ENCODE measurements at regions not wholly inside any gene's neighbourhood (a gene's known extent, or its start where the extent isn't known, plus 50 kb on each side); places are given as distances from the start of the nearest gene placed in this dataset.

DNA sequence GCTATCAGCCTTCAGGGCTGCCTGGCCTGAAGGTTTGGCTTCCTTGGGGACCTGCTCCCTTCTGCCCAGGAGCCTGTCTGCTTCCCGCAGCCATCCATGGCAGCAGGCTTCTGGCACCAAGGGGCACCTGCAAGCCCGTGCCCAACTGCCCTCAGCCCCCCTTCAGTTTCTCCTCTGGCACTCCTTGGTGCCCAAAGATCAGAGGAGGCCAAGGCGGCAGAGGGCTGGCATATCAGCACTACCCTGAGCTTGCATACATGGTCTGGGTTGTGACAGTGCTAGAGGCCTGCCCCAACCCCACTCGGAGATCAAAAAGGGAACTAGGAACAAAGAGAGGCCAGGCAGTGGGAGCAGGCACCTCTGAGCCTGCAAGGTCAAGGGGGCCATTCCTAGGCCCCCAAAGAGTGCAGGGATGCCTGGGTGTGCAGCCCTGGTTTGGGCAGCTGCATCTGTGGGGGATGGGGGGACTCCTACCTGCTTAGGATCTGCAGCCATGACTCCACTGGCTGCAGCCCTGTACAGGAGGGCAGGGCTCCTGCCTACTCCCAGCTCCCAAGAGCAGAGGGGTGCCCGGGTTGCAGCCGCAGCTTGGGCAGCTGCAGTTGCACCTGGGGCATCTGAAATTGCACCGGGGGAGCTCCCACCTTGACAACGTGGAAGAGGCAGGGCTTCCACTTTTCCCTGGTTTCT lies 76.2 kb upstream of the TP63 start:
- intact Hi-C loops (cut with micrococcal nuclease): no loop called here

- intact Hi-C loops (cut with micrococcal nuclease): no loop called here
Observed at GRCh38 chr3:189555558-189555881, 75.7 kb upstream of the TP63 start.

- intact Hi-C loops (cut with micrococcal nuclease): no loop called here
Observed at GRCh38 chr3:189557824-189558223, 73.4 kb upstream of the TP63 start.

GRCh38 chr3:189561256-189561655 lies 69.9 kb upstream of the TP63 start:
- intact Hi-C loops (cut with micrococcal nuclease): loop anchor here (5.0 to 10.0 kb wide), 2 partner anchors 54 to 954 kb away; partner anchors contain the start of gene IL1RAP

DNA sequence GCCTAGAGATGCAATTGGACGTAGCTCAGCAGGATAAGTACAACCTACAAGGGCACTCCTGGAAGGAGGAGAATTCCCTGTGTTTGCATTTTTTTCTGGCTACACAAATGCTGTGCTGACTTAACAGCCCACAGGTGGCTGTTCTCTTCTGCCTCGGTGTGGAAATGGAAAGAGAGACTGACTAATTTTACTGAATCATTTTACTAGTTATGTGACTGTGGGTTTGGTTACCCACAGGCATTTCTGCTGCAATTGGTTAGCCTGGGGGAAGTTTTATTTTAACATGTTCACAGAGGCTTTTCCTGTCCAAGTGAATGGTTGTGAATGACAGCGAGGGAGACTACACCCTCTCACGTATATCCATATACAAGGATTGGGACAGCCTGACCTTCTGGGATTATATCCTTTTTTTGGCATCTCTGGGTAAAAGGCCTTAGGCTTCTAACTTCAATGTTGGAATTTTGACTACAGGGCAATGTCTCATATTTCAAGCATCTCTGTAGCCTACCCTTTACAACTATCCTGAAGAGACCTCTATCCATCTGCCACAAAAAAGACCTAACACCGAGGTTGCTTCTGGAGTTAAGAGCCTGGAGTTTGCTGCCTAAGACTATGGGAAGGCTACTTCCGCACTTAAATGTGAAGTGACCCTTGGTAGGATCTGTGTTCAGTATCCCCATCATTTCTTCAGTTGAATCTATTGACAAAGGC lies 67.2 kb upstream of the TP63 start:
- intact Hi-C loops (cut with micrococcal nuclease): loop anchor here (1.0 to 10.0 kb wide), 8 partner anchors 8 to 951 kb away; partner anchors contain the start of genes IL1RAP and TP63

DNA sequence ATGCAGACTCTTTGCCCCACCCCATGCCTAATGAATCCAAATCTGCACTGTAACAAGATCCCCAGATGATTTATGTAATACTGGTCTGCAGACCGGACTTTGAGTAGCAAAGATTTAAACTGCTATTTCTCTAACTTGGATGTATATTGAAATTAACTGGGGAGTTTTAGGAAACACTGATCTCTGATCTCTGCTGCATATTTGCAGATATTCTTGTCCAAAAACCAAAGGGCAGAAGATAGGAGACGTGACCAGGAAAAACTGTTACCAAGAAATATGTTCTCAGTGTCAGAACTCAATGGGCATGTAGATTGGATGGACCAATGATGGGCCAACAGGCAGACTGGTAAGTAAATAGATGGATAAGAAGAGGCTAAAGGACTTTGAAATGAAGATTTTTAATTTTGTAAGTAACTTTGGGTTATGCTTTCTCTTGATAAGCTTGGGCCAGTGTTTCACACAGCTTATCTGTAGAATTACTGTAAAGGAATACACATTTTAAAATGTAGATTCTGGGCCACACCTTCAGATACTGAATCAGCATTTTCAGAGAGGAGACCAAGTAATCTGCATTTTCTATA lies 64.5 kb upstream of the TP63 start:
- intact Hi-C loops (cut with micrococcal nuclease): loop anchor here (10.0 kb wide), 1 partner anchor 948 kb away; the partner anchor contains the start of gene IL1RAP

DNA sequence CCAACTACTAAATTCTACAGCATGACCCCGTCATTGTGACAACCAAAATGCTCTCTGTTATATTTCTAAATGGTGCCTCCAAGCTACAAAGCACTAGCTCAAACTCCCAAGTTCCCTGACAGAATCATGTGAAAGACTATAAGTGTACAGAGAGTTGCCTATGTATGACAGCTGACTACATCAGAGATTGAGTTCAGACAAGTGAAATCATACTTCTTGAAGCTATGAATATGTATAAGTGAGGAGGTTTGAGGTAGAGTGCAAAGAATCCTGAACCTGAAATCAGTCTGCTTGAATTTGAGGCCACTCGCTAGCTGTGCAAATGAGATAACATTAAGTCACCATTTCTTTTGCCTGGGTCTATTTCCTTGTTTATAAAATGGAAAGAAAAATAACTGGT lies 63.9 kb upstream of the TP63 start:
- intact Hi-C loops (cut with micrococcal nuclease): loop anchor here (10.0 kb wide), 1 partner anchor 947 kb away; the partner anchor contains the start of gene IL1RAP

DNA sequence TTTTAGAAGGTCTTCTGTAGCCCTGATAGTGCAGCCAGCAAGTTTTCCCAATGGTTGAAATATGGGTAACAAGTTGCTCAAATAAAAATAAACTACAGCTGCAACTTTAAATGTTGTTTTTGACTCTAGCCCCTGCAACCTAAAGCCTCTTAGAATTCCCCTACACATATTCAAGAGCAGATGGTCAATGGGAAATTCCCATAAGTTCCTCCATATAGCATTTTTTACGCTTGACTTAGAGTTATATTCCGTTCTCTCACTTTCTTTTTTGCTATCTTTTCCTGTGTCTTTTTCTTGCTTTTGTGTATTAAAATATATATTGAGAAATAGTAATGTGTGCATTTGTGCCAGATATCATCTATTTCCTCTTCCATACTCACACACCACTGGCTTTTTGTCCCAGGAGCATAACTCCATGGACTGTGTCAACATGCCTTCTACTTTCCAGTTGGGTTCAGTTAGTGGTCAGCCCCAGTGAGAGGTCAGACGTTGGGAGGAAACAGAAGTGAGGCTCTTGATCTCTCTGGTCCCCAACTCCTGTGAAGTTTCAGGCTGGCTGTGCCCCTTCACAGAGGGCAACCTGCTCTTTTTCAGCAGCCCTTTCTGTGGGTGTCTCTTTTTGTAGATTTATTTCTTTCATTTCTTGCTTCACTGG lies 63.3 kb upstream of the TP63 start:
- intact Hi-C loops (cut with micrococcal nuclease): loop anchor here (10.0 kb wide), 1 partner anchor 947 kb away; the partner anchor contains the start of gene IL1RAP

DNA sequence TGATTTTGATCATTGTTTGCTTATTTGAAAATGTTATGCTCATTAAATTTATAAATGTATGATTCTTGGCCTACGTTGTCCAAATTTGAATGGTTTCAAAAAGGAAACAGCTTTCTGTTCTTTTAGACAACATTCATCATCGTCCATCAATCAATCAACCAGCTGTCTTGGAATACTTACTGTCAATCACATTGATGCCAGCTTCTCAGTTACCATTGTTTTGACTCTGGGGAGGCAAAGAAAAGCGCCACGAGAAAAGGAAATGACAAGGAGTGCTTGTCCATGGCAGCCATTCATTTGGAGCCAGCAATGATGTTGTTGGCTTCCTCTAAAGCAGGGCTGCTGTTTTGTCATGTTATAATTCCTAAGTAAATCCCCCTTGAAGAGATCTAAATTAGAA lies 62.2 kb upstream of the TP63 start:
- intact Hi-C loops (cut with micrococcal nuclease): loop anchor here (10.0 kb wide), 1 partner anchor 946 kb away; the partner anchor contains the start of gene IL1RAP

DNA sequence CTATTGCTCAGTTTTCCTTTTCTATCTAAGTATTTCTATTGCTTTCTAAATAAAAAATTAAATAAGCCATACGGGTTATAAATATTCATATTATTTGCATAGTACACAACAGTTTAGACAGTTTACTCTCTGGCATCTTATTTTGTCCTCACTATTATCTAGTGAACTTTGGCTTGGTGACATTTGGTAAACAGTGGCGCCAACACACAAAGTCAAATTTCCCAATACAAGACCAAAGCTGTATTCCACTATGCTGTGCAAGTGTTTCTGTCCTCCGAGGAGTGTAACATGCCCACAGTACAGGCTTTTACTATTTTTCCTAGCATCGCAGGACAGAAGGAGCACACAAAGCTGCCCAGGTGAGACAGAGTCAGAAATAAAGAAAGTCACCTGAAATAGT lies 61.7 kb upstream of the TP63 start:
- intact Hi-C loops (cut with micrococcal nuclease): loop anchor here (10.0 kb wide), 1 partner anchor 945 kb away; the partner anchor contains the start of gene IL1RAP

DNA sequence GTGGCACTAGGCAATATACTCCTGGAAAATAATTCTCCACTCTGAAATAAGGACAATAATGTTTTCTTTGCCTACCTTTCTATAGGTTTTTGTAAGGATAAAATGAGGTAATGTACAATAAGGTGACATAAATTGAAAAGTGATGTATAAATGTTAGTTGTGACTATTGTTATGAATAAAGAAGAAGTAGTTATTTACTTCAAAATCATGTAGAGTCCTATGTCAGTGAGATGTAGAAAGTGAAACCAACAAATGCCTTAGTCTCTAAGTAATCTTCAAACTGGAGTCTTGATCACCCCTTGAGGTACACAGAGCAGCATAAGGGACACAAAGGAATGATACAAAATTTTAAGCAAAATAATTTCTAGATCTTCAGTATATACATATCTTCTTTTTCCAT lies 60.3 kb upstream of the TP63 start:
- intact Hi-C loops (cut with micrococcal nuclease): loop anchor here (10.0 kb wide), 1 partner anchor 526 kb away; no protein-coding TSS in a partner anchor

GRCh38 chr3:189572249-189572648 lies 58.9 kb upstream of the TP63 start:
- intact Hi-C loops (cut with micrococcal nuclease): loop anchor here (1.0 to 10.0 kb wide), 2 partner anchors 8 to 527 kb away; no protein-coding TSS in a partner anchor

GRCh38 chr3:189573004-189573403 lies 58.2 kb upstream of the TP63 start:
- intact Hi-C loops (cut with micrococcal nuclease): loop anchor here (10.0 kb wide), 1 partner anchor 528 kb away; no protein-coding TSS in a partner anchor

DNA sequence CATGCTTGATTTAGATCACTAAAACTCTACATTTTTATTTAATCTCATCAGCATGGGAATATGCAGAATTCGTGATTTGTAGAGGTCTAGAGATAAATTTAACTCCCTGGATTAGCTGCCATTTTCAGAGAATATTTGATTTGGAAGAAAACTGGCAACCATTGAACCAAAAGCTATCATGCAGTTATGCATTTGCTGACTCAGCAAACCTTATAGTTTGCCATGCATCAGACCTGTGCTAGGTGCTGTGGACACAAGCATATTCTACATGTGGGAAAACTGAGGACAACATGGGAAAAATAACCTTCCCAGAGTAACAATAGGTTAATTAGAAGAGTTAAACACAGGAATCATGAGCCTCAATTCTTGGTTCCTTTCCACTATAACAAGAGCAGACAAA lies 54.7 kb upstream of the TP63 start:
- intact Hi-C loops (cut with micrococcal nuclease): loop anchor here (10.0 kb wide), 1 partner anchor 532 kb away; no protein-coding TSS in a partner anchor

- intact Hi-C loops (cut with micrococcal nuclease): loop anchor here (10.0 kb wide), 1 partner anchor 532 kb away; no protein-coding TSS in a partner anchor
Observed at GRCh38 chr3:189577050-189577951, 53.9 kb upstream of the TP63 start.

GRCh38 chr3:189580190-189580589 lies 51.0 kb upstream of the TP63 start:
- intact Hi-C loops (cut with micrococcal nuclease): no loop called here

All from T-helper 1 cell treated with Interleukin-12 subunit alpha and Interleukin-12 subunit beta and Interleukin-4 antibody, amounts not matched to agents 30 ng/mL and 1 ng/mL, for 36 hours (primary cell).